ENCODE measurements at regions not wholly inside any gene's neighbourhood (a gene's known extent, or its start where the extent isn't known, plus 50 kb on each side); places are given as distances from the start of the nearest gene placed in this dataset.

DNA sequence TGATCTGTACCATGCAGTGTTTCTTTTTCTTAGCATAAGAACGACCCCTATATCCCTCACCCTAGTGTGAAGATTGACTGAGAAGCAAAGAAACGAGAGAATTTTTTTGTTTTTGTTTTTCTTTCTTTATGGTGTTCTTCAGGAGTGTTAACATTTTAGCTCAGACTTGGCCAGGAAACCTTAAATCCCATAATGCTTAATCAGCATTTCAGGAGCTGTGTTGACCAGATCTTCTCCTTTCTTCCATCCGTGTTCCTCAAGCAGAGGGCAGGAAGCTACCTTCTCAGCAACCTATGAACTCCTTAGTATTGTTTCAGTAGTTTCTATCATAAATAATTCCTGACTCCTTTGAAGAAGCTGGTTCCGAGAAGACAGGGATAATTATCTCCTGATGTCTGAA, 1501.5 kb downstream of the STIM2 start:
- Histone ChIP-seq H3K36me3 (ENCODE audit: insufficient read depth, low read length) (no peaks in the 10 kb centered on the region), H3K9me3 (ENCODE audit: low read depth, low read length) (no peaks in the 10 kb centered on the region), H3K27ac (no peak overlapping the region), H3K4me3 (no peak overlapping the region), H3K9ac (ENCODE audit: insufficient read length) (no peak overlapping the region)
- no peak for DNase-seq (ENCODE audit: low read depth, low spot score)
- no peak for TF ChIP-seq POLR2AphosphoS5 (IDR thresholded peaks at IDR 0.05; ENCODE audit: borderline replicate concordance, low read depth, low read length)
- no peak for TF ChIP-seq EZH2 (IDR thresholded peaks at IDR 0.05)
- TF ChIP-seq FOXP2 (optimal IDR thresholded peaks at IDR 0.05; ENCODE audit: control extremely low read depth, extremely low read length, insufficient read depth) = no peak

DNA sequence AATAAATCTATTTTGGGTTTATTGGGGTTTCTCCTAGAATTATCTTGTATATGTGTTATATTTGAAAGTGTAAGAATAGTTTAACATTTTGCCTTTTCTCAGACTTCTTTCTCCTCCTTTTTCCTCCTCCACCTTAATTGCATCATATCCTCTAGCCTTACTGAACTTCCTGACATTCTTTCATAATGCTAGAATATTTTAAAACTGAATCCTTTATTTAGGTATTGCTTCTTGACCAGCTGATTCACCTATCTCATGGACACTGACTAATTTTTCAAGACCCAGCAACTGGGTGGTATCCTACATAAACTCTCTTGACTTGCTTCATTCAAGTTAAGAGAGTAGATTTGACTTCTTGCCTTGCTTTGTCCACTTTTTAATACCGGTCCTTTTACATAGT, 1508.9 kb downstream of the STIM2 start:
- Histone ChIP-seq H3K9ac (ENCODE audit: insufficient read length) (no peak overlapping the region), H3K9me3 (ENCODE audit: low read depth, low read length) (no peaks in the 10 kb centered on the region), H3K27ac (no peak overlapping the region), H3K4me3 (no peak overlapping the region), H3K36me3 (ENCODE audit: insufficient read depth, low read length) (no peaks in the 10 kb centered on the region)
- no peak for TF ChIP-seq POLR2AphosphoS5 (IDR thresholded peaks at IDR 0.05; ENCODE audit: borderline replicate concordance, low read depth, low read length)
- TF ChIP-seq FOXP2 (optimal IDR thresholded peaks at IDR 0.05; ENCODE audit: control extremely low read depth, extremely low read length, insufficient read depth) = no peak
- TF ChIP-seq EZH2 (IDR thresholded peaks at IDR 0.05) = no peak
- DNase-seq (ENCODE audit: low read depth, low spot score) = no peak

DNA sequence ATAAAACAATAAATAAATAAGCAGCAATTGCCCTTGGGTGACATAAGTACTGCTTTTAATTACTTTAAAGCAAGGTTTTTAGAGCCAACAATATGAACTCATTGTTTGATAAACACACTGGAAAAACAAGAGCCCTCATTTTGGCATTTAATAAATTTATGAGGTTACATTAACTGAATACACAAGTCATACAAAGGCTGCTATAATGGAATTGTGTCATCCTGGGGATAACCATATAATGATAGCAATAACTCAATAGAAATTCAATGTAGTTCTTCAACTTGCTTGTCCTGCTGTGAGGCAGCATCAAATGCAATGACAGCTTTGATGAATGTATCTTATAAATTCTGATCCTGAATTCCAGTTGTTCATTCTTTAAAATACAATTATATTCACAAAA, 1512.5 kb downstream of the STIM2 start:
- TF ChIP-seq FOXP2 (optimal IDR thresholded peaks at IDR 0.05; ENCODE audit: control extremely low read depth, extremely low read length, insufficient read depth) (no peak), POLR2AphosphoS5 (IDR thresholded peaks at IDR 0.05; ENCODE audit: borderline replicate concordance, low read depth, low read length) (no peak), EZH2 (IDR thresholded peaks at IDR 0.05) (no peak)
- DNase-seq (ENCODE audit: low read depth, low spot score) = no peak
- Histone ChIP-seq H3K36me3 (ENCODE audit: insufficient read depth, low read length) (no peaks in the 10 kb centered on the region), H3K4me3 (no peak overlapping the region), H3K27ac (no peak overlapping the region), H3K9ac (ENCODE audit: insufficient read length) (no peak overlapping the region), H3K9me3 (ENCODE audit: low read depth, low read length) (no peaks in the 10 kb centered on the region)

DNA sequence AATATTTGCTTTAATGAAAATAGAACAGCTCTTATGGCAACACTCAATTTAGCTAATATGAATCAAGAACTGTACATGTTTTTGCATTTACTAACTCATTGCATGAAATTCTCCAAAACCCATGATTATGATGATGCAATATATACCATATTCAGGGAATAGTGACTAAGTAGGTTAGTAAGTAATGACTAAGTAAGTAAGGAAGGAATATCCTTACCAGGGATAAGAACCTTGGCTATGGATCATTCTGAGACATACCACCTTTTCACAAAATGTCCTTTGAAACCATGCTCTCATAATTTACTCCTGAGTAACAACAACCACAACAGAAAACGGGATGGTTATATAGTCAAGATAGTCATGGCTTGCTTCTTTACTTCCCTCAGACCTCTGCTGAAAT, 1513.0 kb downstream of the STIM2 start:
- Histone ChIP-seq H3K4me3 (no peak overlapping the region), H3K27ac (no peak overlapping the region), H3K36me3 (ENCODE audit: insufficient read depth, low read length) (no peaks in the 10 kb centered on the region), H3K9me3 (ENCODE audit: low read depth, low read length) (no peaks in the 10 kb centered on the region), H3K9ac (ENCODE audit: insufficient read length) (no peak overlapping the region)
- DNase-seq (ENCODE audit: low read depth, low spot score) = no peak
- no peak for TF ChIP-seq EZH2 (IDR thresholded peaks at IDR 0.05)
- no peak for TF ChIP-seq FOXP2 (optimal IDR thresholded peaks at IDR 0.05; ENCODE audit: control extremely low read depth, extremely low read length, insufficient read depth)
- no peak for TF ChIP-seq POLR2AphosphoS5 (IDR thresholded peaks at IDR 0.05; ENCODE audit: borderline replicate concordance, low read depth, low read length)

DNA sequence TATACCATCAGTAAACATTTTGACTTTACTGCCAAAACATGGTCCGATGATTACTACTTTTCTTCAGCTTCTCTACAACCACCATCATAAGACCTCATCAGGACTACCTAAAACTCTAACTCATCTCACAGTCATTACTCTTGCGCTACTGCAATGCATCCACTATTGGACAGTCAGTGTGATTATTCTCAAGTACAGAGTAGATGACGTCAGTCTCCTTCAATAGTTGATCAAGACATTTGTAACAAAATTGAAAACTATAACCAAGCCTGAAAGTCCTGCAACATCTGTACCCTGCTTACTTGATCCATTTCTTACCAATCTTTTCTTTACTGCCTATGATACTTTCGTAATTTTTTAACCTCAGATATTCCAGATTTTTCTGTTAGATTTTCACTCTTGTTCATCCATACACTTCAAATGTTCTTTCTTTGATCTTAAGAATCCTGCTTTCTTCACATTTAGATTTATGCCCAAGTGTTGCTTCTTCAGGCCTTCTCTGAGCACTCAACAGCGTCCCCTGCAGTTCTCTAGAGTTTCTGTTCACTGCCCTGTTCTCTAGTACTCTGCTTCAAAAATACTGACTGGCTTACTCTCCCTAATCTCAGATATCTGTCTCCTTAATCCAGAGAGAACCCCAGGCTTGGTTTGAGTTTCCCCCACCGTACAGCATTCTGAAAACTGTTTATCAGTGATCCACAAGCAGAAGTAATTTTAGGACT, 1517.6 kb downstream of the STIM2 start:
- Histone ChIP-seq H3K9me3 (ENCODE audit: low read depth, low read length) (no peaks in the 10 kb centered on the region), H3K36me3 (ENCODE audit: insufficient read depth, low read length) (no peaks in the 10 kb centered on the region), H3K27ac (no peak overlapping the region), H3K4me3 (no peak overlapping the region), H3K9ac (ENCODE audit: insufficient read length) (no peak overlapping the region)
- TF ChIP-seq FOXP2 (optimal IDR thresholded peaks at IDR 0.05; ENCODE audit: control extremely low read depth, extremely low read length, insufficient read depth) (no peak), POLR2AphosphoS5 (IDR thresholded peaks at IDR 0.05; ENCODE audit: borderline replicate concordance, low read depth, low read length) (no peak), EZH2 (IDR thresholded peaks at IDR 0.05) (no peak)
- no peak for DNase-seq (ENCODE audit: low read depth, low spot score)

DNA sequence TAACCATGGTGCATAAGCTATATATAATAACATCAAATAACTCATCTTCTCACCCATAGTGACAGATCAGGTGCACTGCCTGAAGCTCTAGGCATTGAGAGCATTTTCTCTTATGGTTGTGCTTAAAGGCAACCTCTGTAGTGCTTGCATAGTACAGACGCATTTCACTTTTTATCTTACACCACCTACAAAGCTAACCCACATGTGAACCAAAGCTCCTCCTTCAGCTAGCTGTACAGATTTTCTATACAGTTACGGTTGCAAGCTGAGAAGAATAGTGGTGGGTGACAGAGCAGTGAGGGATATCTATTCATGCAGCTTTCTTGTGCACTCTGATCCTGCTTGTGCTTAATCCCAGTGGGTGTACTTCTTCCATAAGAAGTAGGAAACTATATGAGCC, 1525.2 kb downstream of the STIM2 start:
- DNase-seq (ENCODE audit: low read depth, low spot score) = no peak

DNA sequence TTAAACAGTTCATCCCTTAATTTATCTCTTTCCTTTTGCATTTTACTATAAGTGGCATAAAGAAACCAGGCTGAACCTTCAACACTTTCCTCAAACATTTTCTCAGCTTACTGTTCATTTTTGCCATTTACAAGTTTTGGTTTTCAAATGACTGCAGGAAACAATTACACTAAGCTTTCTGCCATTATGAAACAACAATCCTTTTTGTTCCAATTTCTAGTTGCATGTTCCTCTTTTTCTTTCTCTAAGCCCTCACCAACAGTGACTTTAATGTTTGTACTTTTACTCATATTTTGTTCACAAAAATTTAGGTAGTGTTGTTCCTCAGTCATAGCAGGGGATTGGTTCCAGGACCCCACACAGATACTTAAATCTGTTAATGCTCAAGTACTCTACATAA, 1526.1 kb downstream of the STIM2 start:
- no peak overlapping the region for H3K9ac ChIP-seq (ENCODE audit: insufficient read length)
- H3K9me3 ChIP-seq (ENCODE audit: low read depth, low read length) = no peaks in the 10 kb centered on the region
- TF ChIP-seq EZH2 (IDR thresholded peaks at IDR 0.05) (no peak), FOXP2 (optimal IDR thresholded peaks at IDR 0.05; ENCODE audit: control extremely low read depth, extremely low read length, insufficient read depth) (no peak), POLR2AphosphoS5 (IDR thresholded peaks at IDR 0.05; ENCODE audit: borderline replicate concordance, low read depth, low read length) (no peak)
- no peak for DNase-seq (ENCODE audit: low read depth, low spot score)
- H3K4me3 ChIP-seq = no peak overlapping the region
- H3K27ac ChIP-seq = no peak overlapping the region
- no peaks in the 10 kb centered on the region for H3K36me3 ChIP-seq (ENCODE audit: insufficient read depth, low read length)

More for the DNA sequence above, 1525.2 kb downstream of the STIM2 start:
- Histone ChIP-seq H3K4me3 (no peak overlapping the region), H3K9me3 (ENCODE audit: low read depth, low read length) (no peaks in the 10 kb centered on the region), H3K27ac (no peak overlapping the region), H3K36me3 (ENCODE audit: insufficient read depth, low read length) (no peaks in the 10 kb centered on the region), H3K9ac (ENCODE audit: insufficient read length) (no peak overlapping the region)
- TF ChIP-seq EZH2 (IDR thresholded peaks at IDR 0.05) = no peak
- no peak for TF ChIP-seq POLR2AphosphoS5 (IDR thresholded peaks at IDR 0.05; ENCODE audit: borderline replicate concordance, low read depth, low read length)
- no peak for TF ChIP-seq FOXP2 (optimal IDR thresholded peaks at IDR 0.05; ENCODE audit: control extremely low read depth, extremely low read length, insufficient read depth)

DNA sequence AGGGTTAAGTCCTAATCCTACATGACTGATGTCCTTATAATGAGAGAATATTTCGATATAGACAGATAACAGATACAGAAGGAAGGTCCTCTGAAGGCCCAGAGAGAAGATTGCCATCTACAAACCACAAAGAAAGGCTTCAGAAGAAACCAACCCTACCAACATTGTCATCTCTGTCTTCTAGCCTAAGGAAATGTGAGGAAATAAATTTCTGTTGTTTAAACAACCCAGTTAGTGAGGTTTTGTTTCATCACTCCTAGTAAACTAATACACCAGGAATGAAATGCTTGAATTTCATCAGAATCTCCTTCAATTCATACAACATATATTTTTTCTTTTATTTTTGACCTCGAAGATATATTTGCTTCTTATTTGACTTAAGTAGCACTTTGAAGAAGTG, 1527.8 kb downstream of the STIM2 start:
- Histone ChIP-seq H3K9me3 (ENCODE audit: low read depth, low read length) (no peaks in the 10 kb centered on the region), H3K9ac (ENCODE audit: insufficient read length) (no peak overlapping the region), H3K27ac (no peak overlapping the region), H3K4me3 (no peak overlapping the region), H3K36me3 (ENCODE audit: insufficient read depth, low read length) (no peaks in the 10 kb centered on the region)
- no peak for DNase-seq (ENCODE audit: low read depth, low spot score)
- TF ChIP-seq EZH2 (IDR thresholded peaks at IDR 0.05) (no peak), FOXP2 (optimal IDR thresholded peaks at IDR 0.05; ENCODE audit: control extremely low read depth, extremely low read length, insufficient read depth) (no peak)

DNA sequence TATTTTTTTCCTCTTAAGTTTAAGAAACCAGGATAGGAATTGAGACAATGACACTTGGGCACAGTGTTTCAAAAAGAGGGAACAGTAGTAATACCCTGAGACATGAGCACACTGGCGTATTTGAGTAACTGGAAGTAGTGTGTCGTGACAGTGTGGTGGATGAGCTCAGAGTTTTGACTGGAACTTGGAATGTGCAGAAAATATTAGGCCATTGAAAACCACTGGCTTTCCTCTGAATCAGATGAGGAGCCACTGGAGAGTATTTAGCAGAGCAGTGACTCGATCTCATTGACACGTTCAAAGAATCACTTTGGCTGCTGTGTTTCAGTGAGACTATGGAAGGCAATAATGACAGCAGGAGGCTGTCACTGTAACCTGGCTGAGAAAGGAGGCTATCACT, 1531.2 kb downstream of the STIM2 start:
- no peaks in the 10 kb centered on the region for H3K36me3 ChIP-seq (ENCODE audit: insufficient read depth, low read length)
- no peak for TF ChIP-seq EZH2 (IDR thresholded peaks at IDR 0.05)
- no peak for TF ChIP-seq POLR2AphosphoS5 (IDR thresholded peaks at IDR 0.05; ENCODE audit: borderline replicate concordance, low read depth, low read length)
- no peak for TF ChIP-seq FOXP2 (optimal IDR thresholded peaks at IDR 0.05; ENCODE audit: control extremely low read depth, extremely low read length, insufficient read depth)
- DNase-seq (ENCODE audit: low read depth, low spot score) = no peak
- H3K4me3 ChIP-seq = no peak overlapping the region
- H3K9ac ChIP-seq (ENCODE audit: insufficient read length) = no peak overlapping the region
- no peak overlapping the region for H3K27ac ChIP-seq
- H3K9me3 ChIP-seq (ENCODE audit: low read depth, low read length) = no peaks in the 10 kb centered on the region
